A673 (cell line): ENCODE measurements at regions not wholly inside any gene's neighbourhood (a gene's known extent, or its start where the extent isn't known, plus 50 kb on each side); places are given as distances from the start of the nearest gene placed in this dataset.

Experiments used
- BruUV-seq: library from RNA; stranded (reverse); fragments of 400-500 nt; replicated peaks from 2 replicates; lab custom pipeline; 2021; lab: Mats Ljungman, UMichigan
- CTCF ChIA-PET: fragments of 300-600 bp; sonication (Branson Sonifier 250); formaldehyde crosslinking; loops from one replicate; lab custom pipeline; 2022; ENCODE audit warnings: antibody characterized with exemption; lab: Charles Lee
- POLR2A ChIA-PET: fragments of 300-600 bp; sonication (Branson Sonifier 250); formaldehyde crosslinking; loops from one replicate; lab custom pipeline; 2022; ENCODE audit warnings: antibody characterized with exemption; ENCODE audit not compliant: low non-redundant PET; lab: Charles Lee
- DNase-seq: peaks from one replicate; pipeline ENCODE4 v3.0.0-alpha.2; 2015; ENCODE audit warnings: low spot score
- H3K27ac ChIP-seq: fragments of 200-600 bp; sonication (generic); 2 replicates; pipeline ENCODE4 v1.5.1; 2016; ENCODE audit warnings: mixed run types, low read depth, mild to moderate bottlenecking, mixed read lengths, antibody characterized with exemption, low read length; ENCODE audit not compliant: poor library complexity, severe bottlenecking
- H3K27me3 ChIP-seq: fragments of 200-600 bp; sonication (generic); replicated peaks from 2 replicates; pipeline ENCODE4 v1.6.1; 2017; ENCODE audit warnings: mixed run types, low read depth, mild to moderate bottlenecking, mixed read lengths, antibody characterized with exemption, low read length; ENCODE audit not compliant: insufficient read depth, poor library complexity
- H3K36me3 ChIP-seq: fragments of 200-600 bp; sonication (generic); 2 replicates; pipeline ENCODE4 v1.6.1; 2016; ENCODE audit warnings: mixed run types, mild to moderate bottlenecking, mixed read lengths, antibody characterized with exemption, low read length; ENCODE audit not compliant: insufficient read depth, poor library complexity, severe bottlenecking
- H3K4me1 ChIP-seq: fragments of 200-600 bp; sonication (generic); 2 replicates; pipeline ENCODE4 v1.6.1; 2017; ENCODE audit warnings: mixed run types, mild to moderate bottlenecking, mixed read lengths, antibody characterized with exemption, low read length; ENCODE audit not compliant: insufficient read depth, poor library complexity, severe bottlenecking
- H3K4me3 ChIP-seq: fragments of 200-600 bp; sonication (generic); 2 replicates; pipeline ENCODE4 v1.5.1; 2016; ENCODE audit warnings: low read depth, mixed run types, mild to moderate bottlenecking, mixed read lengths, low read length; ENCODE audit not compliant: poor library complexity, severe bottlenecking
- H3K9me3 ChIP-seq: fragments of 200-600 bp; sonication (generic); 2 replicates; pipeline ENCODE4 v1.6.1; 2016; ENCODE audit warnings: mixed run types, low read depth, mild to moderate bottlenecking, mixed read lengths, antibody characterized with exemption, low read length; ENCODE audit not compliant: poor library complexity, severe bottlenecking
- EZH2 ChIP-seq: fragments of 200-600 bp; sonication (generic); IDR thresholded peaks from 2 replicates; pipeline ENCODE4 v1.6.1; 2017; ENCODE audit warnings: borderline replicate concordance, low read depth, mild to moderate bottlenecking, mixed read lengths, antibody characterized with exemption, low read length; ENCODE audit not compliant: poor library complexity, severe bottlenecking
- intact Hi-C: fragments of 100-400 bp; cut with micrococcal nuclease; formaldehyde crosslinking; loops from one replicate; pipeline ENCODE4 v1.10.0; 2022; ENCODE audit not compliant: unreplicated experiment
- TF ChIP-seq, protein P1 (sequence below): fragments of 300-800, 200-600 bp; sonication (generic); conservative IDR thresholded peaks from 2 replicates; pipeline ENCODE4 v1.5.1; 2017; ENCODE audit warnings: low read depth, mild to moderate bottlenecking, antibody characterized with exemption, low read length, moderate library complexity, mixed read lengths

DNA sequence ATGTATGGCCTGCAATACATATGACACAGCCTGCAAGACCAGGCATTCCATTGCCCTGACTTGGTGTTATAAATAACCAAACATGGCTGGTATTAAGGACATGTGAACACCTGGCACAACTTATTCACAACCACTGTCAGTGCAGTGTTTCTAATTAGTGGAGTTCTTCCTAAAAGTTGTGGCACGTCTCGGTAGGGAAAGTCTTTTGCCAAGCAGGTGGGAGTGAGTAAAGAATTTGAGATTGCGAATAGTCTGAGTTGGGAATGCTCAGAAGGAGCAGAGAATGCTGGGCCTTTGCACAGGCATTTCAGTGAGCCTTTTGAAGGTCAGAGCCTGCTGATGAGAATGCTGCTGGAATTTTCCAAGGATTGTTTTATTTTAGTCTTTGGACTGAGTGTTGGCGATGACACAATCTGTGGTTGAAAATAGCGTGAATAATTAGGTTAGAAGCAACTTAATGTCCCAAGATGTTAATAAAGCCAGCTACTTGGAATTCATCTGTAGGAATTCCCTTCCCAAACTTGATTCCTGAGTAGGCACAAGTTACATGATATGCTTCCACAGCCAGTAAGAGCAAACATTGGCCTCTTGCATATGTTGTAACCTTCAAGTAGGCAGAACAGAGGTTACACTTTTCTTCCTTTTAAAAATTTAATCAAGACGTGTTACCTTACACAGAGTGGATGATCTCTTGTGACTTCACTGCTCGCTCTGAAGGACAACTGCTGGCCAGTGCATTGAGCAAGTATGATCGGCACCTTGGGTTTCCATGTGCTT lies 83.6 kb upstream of the PGRMC2 start:
- Histone ChIP-seq H3K4me1 (no peaks in the 10 kb centered on the region), H3K4me3 (no peak overlapping the region), H3K27ac (no peak overlapping the region), H3K9me3 (no peaks in the 10 kb centered on the region), H3K36me3 (no peaks in the 10 kb centered on the region), H3K27me3 (no peaks in the 10 kb centered on the region)
- TF ChIP-seq, protein P1, sequence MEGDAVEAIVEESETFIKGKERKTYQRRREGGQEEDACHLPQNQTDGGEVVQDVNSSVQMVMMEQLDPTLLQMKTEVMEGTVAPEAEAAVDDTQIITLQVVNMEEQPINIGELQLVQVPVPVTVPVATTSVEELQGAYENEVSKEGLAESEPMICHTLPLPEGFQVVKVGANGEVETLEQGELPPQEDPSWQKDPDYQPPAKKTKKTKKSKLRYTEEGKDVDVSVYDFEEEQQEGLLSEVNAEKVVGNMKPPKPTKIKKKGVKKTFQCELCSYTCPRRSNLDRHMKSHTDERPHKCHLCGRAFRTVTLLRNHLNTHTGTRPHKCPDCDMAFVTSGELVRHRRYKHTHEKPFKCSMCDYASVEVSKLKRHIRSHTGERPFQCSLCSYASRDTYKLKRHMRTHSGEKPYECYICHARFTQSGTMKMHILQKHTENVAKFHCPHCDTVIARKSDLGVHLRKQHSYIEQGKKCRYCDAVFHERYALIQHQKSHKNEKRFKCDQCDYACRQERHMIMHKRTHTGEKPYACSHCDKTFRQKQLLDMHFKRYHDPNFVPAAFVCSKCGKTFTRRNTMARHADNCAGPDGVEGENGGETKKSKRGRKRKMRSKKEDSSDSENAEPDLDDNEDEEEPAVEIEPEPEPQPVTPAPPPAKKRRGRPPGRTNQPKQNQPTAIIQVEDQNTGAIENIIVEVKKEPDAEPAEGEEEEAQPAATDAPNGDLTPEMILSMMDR: no peak
- TF ChIP-seq EZH2: no peak
- ChIA-PET POLR2A (no interaction called here), CTCF (no interaction called here)
- DNase-seq: no peak
- no TSS peak for BruUV-seq
- intact Hi-C loops: no loop called here

DNA sequence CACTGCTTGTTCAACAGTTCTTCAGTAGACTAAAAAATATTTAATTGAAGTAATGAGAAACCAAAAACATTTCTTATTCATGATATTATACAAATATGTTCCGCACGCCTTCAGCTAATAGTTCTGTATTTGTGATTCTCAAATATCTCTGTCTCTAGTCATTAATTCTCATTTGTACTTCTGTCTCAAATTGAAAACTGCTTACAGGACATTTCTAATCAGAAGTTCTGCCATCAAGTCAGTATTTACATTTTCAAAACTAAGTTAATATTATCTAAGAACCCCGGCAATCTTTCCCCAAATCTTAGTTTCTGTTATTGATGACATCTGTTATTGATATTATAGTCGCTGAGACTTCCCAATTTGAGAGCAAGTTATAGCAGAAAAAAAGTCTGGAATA lies 78.6 kb upstream of the PGRMC2 start:
- TF ChIP-seq EZH2: no peak
- TF ChIP-seq, protein P1: no peak
- Histone ChIP-seq H3K36me3 (no peaks in the 10 kb centered on the region), H3K4me1 (no peaks in the 10 kb centered on the region), H3K9me3 (no peaks in the 10 kb centered on the region), H3K27ac (no peak overlapping the region), H3K27me3 (no peaks in the 10 kb centered on the region), H3K4me3 (no peak overlapping the region)
- intact Hi-C loops: no loop called here
- DNase-seq: no peak
- ChIA-PET POLR2A (no interaction called here), CTCF (no interaction called here)
- BruUV-seq: no TSS peak

DNA sequence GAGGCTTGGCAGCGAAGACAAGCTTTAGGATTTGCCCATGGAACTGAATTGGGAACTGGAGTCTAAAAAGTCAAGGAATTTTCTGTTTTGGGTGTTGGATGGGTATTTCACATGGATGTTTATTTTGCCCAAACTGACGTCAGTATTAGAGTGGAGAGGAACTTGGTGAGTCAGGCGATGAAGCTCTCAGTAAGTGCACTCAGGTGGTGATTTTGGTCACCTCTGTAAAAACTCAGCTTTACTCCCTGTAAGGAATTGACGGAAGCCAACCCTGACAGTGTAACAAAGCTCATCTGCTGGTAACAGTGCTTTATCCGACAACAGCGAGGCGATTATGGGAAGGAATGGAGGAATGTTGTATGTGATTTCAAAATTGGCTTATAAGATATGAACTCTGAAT lies 77.0 kb upstream of the PGRMC2 start:
- Histone ChIP-seq H3K36me3 (no peaks in the 10 kb centered on the region), H3K4me1 (no peaks in the 10 kb centered on the region), H3K27ac (no peak overlapping the region), H3K9me3 (no peaks in the 10 kb centered on the region), H3K4me3 (no peak overlapping the region), H3K27me3 (no peaks in the 10 kb centered on the region)
- intact Hi-C loops: no loop called here
- POLR2A ChIA-PET: no interaction called here
- TF ChIP-seq, protein P1: no peak
- no peak for TF ChIP-seq EZH2
- no peak for DNase-seq
- BruUV-seq: no TSS peak
- CTCF ChIA-PET: no interaction called here
